ENCODE measurements at regions not wholly inside any gene's neighbourhood (a gene's known extent, or its start where the extent isn't known, plus 50 kb on each side); places are given as distances from the start of the nearest gene placed in this dataset.
A peak's percentile ranks its signal among the peaks of the same experiment; 100 is the strongest.
"Not testable (repeated sequence)": the region's sequence is repeated elsewhere in the genome, so short reads cannot be mapped to it uniquely, and the experiment has no call there.

- DNase-seq (ENCODE audit: low read depth, low spot score), result no peak
These were observed 95.9 kb upstream of the PCSK1 start for GRCh38 chr5:96528826-96529474.

GRCh38 chr5:96529559-96529958 is 96.5 kb upstream of the PCSK1 start:
- DNase-seq (ENCODE audit: low read depth, low spot score), result no peak

GRCh38 chr5:96530901-96531300 is 97.9 kb upstream of the PCSK1 start:
- no peak for DNase-seq (ENCODE audit: low read depth, low spot score)

- DNase-seq (ENCODE audit: low read depth, low spot score), result no peak
These were observed 100.3 kb upstream of the PCSK1 start for GRCh38 chr5:96533371-96533770.

- DNase-seq (ENCODE audit: low read depth, low spot score), result peak; percentile 1
These were observed 104.3 kb upstream of the PCSK1 start for GRCh38 chr5:96537386-96537785.

GRCh38 chr5:96538808-96539250 is 105.8 kb upstream of the PCSK1 start:
- no peak for DNase-seq (ENCODE audit: low read depth, low spot score)

- DNase-seq (ENCODE audit: low read depth, low spot score), result no peak
These were observed 113.1 kb upstream of the PCSK1 start for GRCh38 chr5:96546120-96546519.

- DNase-seq (ENCODE audit: low read depth, low spot score), result no peak
These were observed 114.4 kb upstream of the PCSK1 start for GRCh38 chr5:96547486-96547885.

- no peak for DNase-seq (ENCODE audit: low read depth, low spot score)
These were observed 113.3 kb upstream of the CAST start for GRCh38 chr5:96548905-96549304.

GRCh38 chr5:96560857-96561256 is 101.3 kb upstream of the CAST start:
- not testable (repeated sequence) for DNase-seq (ENCODE audit: low read depth, low spot score)

GRCh38 chr5:96562614-96563013 is 99.6 kb upstream of the CAST start:
- no peak for DNase-seq (ENCODE audit: low read depth, low spot score)

- DNase-seq (ENCODE audit: low read depth, low spot score), result no peak
These were observed 98.4 kb upstream of the CAST start for GRCh38 chr5:96563816-96564215.

- DNase-seq (ENCODE audit: low read depth, low spot score), result no peak
These were observed 96.5 kb upstream of the CAST start for GRCh38 chr5:96565582-96566265.

GRCh38 chr5:96566833-96567587 is 95.2 kb upstream of the CAST start:
- no peak for DNase-seq (ENCODE audit: low read depth, low spot score)

GRCh38 chr5:96569332-96569731 is 92.8 kb upstream of the CAST start:
- no peak for DNase-seq (ENCODE audit: low read depth, low spot score)

GRCh38 chr5:96569770-96570169 is 92.4 kb upstream of the CAST start:
- no peak for DNase-seq (ENCODE audit: low read depth, low spot score)

- no peak for DNase-seq (ENCODE audit: low read depth, low spot score)
These were observed 89.2 kb upstream of the CAST start for GRCh38 chr5:96572864-96573512.

GRCh38 chr5:96573513-96573894 is 88.7 kb upstream of the CAST start:
- DNase-seq (ENCODE audit: low read depth, low spot score), result no peak

- no peak for DNase-seq (ENCODE audit: low read depth, low spot score)
These were observed 85.3 kb upstream of the CAST start for GRCh38 chr5:96576876-96577275.

- DNase-seq (ENCODE audit: low read depth, low spot score), result no peak
These were observed 84.3 kb upstream of the CAST start for GRCh38 chr5:96577909-96578308.

GRCh38 chr5:96579711-96580110 is 82.5 kb upstream of the CAST start:
- no peak for DNase-seq (ENCODE audit: low read depth, low spot score)

- DNase-seq (ENCODE audit: low read depth, low spot score), result no peak
These were observed 79.8 kb upstream of the CAST start for GRCh38 chr5:96582343-96582742.

Data from activated CD4-positive, CD25-positive, alpha-beta regulatory T cell treated with anti-CD3 and anti-CD28 coated beads, Interleukin-2, amount 50 U/mL, for 16 hours (primary cell).